NAMALWA (cell line): ENCODE measurements at regions not wholly inside any gene's neighbourhood (a gene's known extent, or its start where the extent isn't known, plus 50 kb on each side); places are given as distances from the start of the nearest gene placed in this dataset.
A peak's percentile ranks its signal among the peaks of the same experiment; 100 is the strongest.

Source experiments
- DNase-seq: peaks from one replicate; pipeline ENCODE4 v3.0.0-alpha.2; 2015; ENCODE audit warnings: low spot score

DNA sequence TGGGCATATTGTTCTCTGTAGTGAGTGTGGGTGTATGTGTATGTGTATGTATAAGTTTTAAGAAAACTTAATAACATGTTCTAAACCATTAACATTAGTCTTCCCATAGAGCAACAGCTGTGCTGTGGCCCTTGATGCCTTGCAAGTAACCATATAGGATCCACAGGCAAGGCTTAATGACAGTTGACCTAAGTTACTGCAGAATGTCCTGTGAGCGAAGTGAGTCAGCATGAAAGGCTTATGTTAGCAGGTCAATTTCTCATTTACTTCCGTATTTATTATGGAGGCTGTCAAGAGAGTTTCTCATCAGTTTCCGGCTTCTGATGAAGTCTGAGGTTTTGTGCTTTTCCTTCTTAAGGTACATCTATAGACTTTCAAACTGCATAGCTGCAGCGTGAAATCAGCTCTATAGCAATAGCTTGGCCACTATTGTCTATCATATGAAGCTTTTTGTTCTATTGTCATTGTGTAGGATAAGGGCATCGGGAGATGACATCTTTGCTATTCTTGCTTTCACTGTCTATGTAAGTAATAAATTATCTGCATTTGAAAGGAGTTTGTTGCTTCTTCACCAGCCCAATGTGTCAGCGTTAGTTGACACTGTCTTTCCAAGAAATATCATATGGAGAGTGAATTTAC is 1153.4 kb upstream of the AGA start:
- no peak for DNase-seq

GRCh38 chr4:178598672-178599071 is 1156.4 kb upstream of the AGA start:
- DNase-seq, result no peak

GRCh38 chr4:178599521-178599920 is 1157.3 kb upstream of the AGA start:
- no peak for DNase-seq

DNA sequence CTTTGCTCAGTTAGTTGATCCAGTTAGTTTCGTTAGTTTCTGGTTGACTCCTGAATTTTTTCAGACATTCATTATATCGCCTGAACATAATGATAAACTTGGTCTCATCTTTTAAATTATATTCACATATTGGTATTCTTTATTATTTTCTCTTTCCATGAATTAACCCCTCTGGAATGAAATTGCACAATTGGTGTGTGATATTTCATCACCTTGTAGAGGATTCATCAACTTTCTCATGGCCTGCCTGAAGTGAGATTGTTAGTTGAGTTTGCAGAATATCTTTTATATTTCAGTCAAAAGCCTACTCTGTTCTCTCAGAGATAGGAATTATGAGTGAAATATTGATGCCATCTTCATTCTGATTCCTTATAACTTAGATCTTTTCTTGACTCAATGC is 1160.6 kb upstream of the AGA start:
- no peak for DNase-seq

DNA sequence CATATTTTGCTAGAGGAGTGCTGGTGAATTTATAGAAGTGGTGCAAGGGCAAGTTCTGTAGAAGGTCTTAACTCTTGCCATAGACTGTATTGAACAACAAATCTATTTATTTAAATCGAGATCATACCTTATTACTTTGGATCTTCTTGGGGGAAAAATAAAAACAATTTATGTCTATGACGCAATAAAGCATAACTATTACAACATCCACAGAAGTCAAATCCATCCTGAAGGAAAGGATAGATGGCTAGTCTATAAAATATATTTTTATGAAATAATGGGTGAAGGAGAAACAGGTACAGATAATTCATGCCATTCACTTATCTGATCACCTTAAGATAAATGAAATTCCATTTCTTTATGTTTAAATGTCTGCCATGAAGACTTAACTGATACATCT is 1168.8 kb upstream of the AGA start:
- DNase-seq, result no peak

GRCh38 chr4:178612733-178613132 is 1170.5 kb upstream of the AGA start:
- DNase-seq, result no peak

- DNase-seq, result no peak
Observed at GRCh38 chr4:178632415-178632814, 1190.2 kb upstream of the AGA start.

DNA sequence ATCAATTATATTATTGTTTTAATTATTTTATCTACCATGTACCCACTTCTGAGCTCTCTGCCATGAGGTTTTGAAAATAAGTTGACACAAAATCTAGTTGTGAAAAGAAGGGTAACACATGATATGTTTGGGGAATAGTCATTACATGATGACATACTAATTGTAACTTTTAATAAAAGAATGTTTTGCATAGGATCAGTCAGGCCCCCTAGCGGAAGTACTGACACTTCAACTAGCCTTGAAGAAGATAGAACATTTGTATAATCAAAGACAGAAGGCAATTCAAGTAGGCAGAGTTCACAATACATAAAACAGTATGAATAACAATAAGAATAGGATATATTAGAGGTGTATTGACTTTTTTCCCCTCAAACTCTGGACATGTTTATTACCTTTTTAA is 1191.0 kb upstream of the AGA start:
- DNase-seq, result peak; percentile 21

DNA sequence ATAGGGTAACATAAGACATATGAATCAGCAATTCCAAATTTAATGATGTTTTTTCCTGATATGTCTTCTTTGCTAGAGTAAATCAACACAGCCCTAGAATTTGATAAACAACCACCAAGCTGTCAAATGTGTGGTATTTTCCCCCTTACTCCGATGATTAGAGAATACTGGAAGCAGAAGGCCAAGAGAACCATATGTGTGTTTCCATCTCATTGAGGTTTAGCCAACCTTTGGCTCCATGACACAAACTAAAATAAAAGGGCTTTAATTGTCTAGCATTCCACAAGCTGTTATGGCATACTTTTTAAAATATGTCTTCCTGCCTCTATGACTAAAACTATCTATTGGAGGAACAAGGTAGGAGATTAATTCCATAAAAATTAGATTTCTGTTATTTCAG is 1222.4 kb upstream of the AGA start:
- no peak for DNase-seq

DNA sequence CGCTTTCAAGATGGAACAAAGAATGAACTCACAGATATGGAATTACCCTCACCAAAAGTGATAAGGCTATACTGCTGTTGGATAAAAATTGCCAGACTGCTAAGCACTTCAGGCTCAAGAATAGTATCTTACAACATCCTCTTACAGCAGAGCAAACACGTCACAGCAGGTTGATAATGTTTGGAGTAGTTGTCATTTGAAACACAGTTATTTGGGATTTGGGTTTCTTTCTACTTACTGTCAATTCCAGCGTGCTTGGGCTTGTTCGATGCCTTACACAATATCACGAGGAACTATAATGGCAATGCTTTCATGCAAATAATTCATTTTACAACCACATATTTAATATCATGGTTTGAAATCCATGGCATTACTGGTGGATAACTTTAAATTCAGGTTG is 1223.7 kb upstream of the AGA start:
- DNase-seq, result no peak

- no peak for DNase-seq
Observed at GRCh38 chr4:178671766-178672165, 1229.5 kb upstream of the AGA start.

GRCh38 chr4:178672512-178672911 is 1230.3 kb upstream of the AGA start:
- DNase-seq, result no peak

DNA sequence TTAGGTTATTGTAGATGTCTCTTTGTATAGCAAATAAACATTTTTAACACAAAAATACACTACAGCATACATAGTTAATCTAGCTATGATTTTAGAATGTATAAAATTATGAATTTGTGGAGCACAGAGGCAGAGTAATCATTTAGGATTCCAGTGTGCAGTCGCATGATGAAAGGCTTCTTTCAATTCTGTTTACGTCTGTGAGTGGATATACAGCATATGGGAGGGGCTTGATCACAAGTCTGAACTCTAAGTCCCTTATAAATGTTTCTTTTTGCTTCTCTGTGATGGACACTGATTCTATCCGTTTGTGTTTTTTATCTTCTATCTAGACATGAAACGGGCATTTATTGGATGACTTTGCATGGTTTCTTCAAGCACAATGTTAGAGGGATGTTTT is 1239.6 kb upstream of the AGA start:
- DNase-seq, result no peak

- DNase-seq, result no peak
Observed at GRCh38 chr4:178689926-178690325, 1247.7 kb upstream of the AGA start.

DNA sequence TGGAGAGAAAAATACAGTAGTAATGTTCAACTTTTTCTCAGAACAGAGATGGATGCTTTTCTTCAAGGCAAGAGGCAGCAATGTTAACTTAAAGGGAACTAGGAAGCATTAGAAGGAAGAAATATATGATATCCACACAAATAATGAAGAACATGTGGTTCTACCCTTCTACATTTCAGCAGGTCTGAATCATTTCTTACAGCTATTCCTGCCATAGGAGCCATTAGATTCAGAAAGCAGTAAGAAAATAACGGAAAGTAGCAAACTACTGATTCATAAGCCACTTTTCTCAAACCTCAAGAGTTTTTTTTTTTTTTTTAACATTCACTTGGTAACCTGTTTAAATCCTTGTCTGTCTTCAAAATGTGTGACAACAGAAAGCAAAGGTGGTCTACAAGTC is 1251.6 kb upstream of the AGA start:
- DNase-seq, result no peak

- DNase-seq, result no peak
Observed at GRCh38 chr4:178696515-178696914, 1254.3 kb upstream of the AGA start.

GRCh38 chr4:178712486-178712885 is 1270.2 kb upstream of the AGA start:
- no peak for DNase-seq

GRCh38 chr4:178738026-178738425 is 1295.8 kb upstream of the AGA start:
- no peak for DNase-seq

DNA sequence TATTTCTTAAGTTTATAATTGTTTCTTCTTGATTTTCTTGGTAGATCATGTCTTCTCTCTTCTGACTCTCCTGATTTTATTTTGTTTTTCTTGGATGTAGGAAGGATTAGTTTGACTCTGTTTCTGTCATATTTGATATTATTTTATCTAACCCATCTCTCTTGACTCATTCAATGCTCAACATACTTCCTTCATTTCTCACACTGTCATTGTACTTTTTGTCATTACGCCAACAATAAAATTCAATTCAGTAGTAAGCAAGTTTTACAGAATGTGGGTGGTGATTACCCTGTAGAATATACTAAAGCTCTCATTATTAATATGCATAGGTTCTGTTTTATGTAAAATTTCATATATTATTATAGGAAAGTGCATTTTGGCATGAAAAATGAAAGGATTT is 1303.0 kb upstream of the AGA start:
- DNase-seq, result no peak

GRCh38 chr4:178752954-178753525 is 1310.8 kb upstream of the AGA start:
- DNase-seq, result no peak

DNA sequence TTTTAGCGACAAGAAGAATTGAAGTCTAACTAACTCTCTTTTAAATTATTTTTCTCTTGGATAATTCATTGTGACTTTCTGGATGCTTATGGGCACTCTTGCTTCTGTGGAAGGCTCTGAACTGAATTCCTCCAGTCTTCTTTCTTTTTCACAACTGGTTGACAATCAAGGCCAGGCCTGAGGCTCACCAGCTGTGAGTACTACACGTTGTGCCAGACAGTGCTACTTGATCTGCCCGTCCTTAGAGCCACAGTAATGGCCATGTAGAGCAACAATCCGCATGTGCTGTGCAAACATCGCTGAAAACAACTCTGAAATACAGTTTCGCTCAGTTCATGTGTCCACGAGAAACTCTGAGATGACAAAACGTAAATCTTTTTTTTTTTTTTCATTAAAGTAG is 1336.3 kb upstream of the AGA start:
- DNase-seq, result no peak

DNA sequence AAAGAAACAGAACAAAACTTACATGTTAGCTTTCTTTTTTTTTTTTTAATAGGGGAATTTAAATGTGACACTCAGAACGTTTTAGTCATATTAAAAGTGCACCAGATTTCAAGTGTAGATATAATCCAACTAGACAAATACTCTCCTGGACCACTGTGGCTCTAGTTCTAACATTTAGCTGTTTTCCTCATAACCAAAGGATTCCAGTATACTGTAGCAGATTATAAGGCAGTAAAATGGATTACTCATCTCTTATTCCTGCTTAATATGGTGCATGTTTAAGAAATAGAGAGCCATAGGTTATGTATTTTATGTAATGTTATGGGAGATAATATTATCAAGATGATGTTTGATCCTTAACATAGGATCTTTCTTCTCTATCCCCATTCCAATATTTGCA is 1339.5 kb upstream of the AGA start:
- DNase-seq, result no peak

DNA sequence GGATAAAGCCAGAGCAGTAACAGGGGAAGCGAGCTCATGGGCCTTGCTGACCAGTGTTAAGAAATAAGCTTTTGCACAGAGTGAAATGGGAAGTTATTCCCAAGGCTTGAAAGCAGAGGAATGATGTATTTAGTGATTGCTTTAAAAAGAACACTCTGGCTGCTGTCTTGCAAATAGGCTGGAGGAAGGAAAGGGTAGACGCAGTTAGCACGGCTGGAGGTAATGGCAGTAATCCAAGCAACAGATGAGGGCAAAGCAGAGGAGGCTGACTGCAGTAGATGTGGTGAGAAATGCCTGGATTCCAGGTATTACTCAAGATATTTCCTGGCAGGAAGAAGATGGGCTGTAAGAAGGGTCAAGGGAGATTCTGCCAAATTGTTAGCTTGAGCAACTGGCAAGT is 1342.3 kb upstream of the AGA start:
- DNase-seq, result no peak

DNA sequence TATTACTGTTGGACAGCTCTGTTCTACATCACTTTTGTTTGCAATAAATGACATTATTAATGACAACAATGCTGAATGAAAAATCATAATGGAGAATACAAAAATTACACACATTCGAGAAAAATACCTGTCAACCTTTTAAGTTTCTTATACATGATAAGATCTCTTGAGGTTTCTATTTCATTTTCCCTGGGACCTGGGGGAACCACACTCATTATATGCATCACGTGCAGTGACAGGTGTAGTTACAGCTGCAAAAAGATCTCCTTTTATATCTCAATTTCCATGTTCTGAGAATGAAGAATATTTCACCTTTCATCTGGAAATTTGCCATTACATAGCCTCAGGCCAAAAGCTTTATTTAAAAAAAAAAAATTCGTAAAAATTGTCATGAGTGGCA is 1347.0 kb upstream of the AGA start:
- DNase-seq, result no peak

DNA sequence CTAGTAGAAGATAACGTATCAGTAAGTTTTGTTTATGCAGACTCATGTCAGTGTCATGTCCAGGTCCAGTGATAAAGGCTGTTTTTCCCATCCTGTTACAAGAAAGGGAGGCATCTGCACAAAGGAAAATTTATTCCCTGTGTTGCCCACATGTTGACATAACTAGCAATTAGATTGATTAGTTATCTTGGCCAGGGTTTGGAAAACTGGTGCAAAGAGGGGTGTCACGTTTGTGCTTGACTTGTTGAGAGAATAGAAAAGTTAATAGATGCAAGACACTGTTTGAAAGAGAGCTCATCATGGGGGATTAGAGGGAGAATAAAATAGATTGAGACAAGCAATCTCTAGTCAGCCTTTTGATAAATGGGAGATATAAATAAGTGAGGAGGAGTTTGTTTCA is 1357.0 kb upstream of the AGA start:
- DNase-seq, result no peak
